ENCODE measurements at regions not wholly inside any gene's neighbourhood (a gene's known extent, or its start where the extent isn't known, plus 50 kb on each side); places are given as distances from the start of the nearest gene placed in this dataset.

- DNase-seq = no peak
Measured at GRCh38 chr2:18373664-18374063, 186.8 kb downstream of the RDH14 start.

GRCh38 chr2:18373081-18373480 is 187.4 kb downstream of the RDH14 start:
- DNase-seq = no peak

GRCh38 chr2:18372641-18373040 is 187.8 kb downstream of the RDH14 start:
- DNase-seq = no peak

- DNase-seq = no peak
Measured at GRCh38 chr2:18369760-18370159, 190.7 kb downstream of the RDH14 start.

- DNase-seq = no peak
Measured at GRCh38 chr2:18368008-18368407, 192.4 kb downstream of the RDH14 start.

GRCh38 chr2:18365342-18365741 is 195.1 kb downstream of the RDH14 start:
- no peak for DNase-seq

GRCh38 chr2:18363348-18363747 is 197.1 kb downstream of the RDH14 start:
- DNase-seq = no peak

GRCh38 chr2:18362696-18363095 is 197.8 kb downstream of the RDH14 start:
- DNase-seq = no peak

- no peak for DNase-seq
Measured at GRCh38 chr2:18357537-18357936, 202.9 kb downstream of the RDH14 start.

GRCh38 chr2:18356676-18357075 is 203.8 kb downstream of the RDH14 start:
- DNase-seq = no peak

- no peak for DNase-seq
Measured at GRCh38 chr2:18349421-18349820, 211.0 kb downstream of the RDH14 start.

- DNase-seq = no peak
Measured at GRCh38 chr2:18346874-18347273, 213.6 kb downstream of the RDH14 start.

- DNase-seq = no peak
Measured at GRCh38 chr2:18346344-18346743, 214.1 kb downstream of the RDH14 start.

- DNase-seq = no peak
Measured at GRCh38 chr2:18345848-18346247, 214.6 kb downstream of the RDH14 start.

GRCh38 chr2:18342901-18343300 is 217.6 kb downstream of the RDH14 start:
- DNase-seq = no peak

- DNase-seq = no peak
Measured at GRCh38 chr2:18339326-18339725, 221.1 kb downstream of the RDH14 start.

GRCh38 chr2:18336975-18337374 is 223.5 kb downstream of the RDH14 start:
- DNase-seq = no peak

GRCh38 chr2:18332477-18332876 is 228.0 kb downstream of the RDH14 start:
- DNase-seq = no peak

GRCh38 chr2:18325118-18325517 is 235.3 kb downstream of the RDH14 start:
- no peak for DNase-seq

- no peak for DNase-seq
Measured at GRCh38 chr2:18319987-18320386, 240.5 kb downstream of the RDH14 start.

GRCh38 chr2:18317017-18317416 is 243.4 kb downstream of the RDH14 start:
- no peak for DNase-seq

- DNase-seq = no peak
Measured at GRCh38 chr2:18312818-18313217, 247.6 kb downstream of the RDH14 start.

GRCh38 chr2:18311420-18312195 is 248.8 kb downstream of the RDH14 start:
- no peak for DNase-seq

GRCh38 chr2:18309627-18310026 is 250.8 kb downstream of the RDH14 start:
- DNase-seq = no peak

- no peak for DNase-seq
Measured at GRCh38 chr2:18309188-18309587, 251.3 kb downstream of the RDH14 start.
